GM21447 (cell line): ENCODE measurements at regions not wholly inside any gene's neighbourhood (a gene's known extent, or its start where the extent isn't known, plus 50 kb on each side); places are given as distances from the start of the nearest gene placed in this dataset.

Experiments used
- ATAC-seq: cut with Tn5 transposase; IDR thresholded peaks from one replicate; pipeline ENCODE4 v1.9.1; 2021; ENCODE audit not compliant: unreplicated experiment

GRCh38 chr1:181423301-181423918 is 59.9 kb upstream of the CACNA1E start:
- no peak for ATAC-seq

GRCh38 chr1:181424786-181425403 is 58.4 kb upstream of the CACNA1E start:
- ATAC-seq: no peak

GRCh38 chr1:181425566-181425965 is 57.8 kb upstream of the CACNA1E start:
- no peak for ATAC-seq

- no peak for ATAC-seq
These were observed 53.9 kb upstream of the CACNA1E start for GRCh38 chr1:181429462-181429861.

GRCh38 chr1:181430015-181430885 is 53.1 kb upstream of the CACNA1E start:
- ATAC-seq: peak; percentile 71
